GM12873 (cell line): ENCODE measurements at regions not wholly inside any gene's neighbourhood (a gene's known extent, or its start where the extent isn't known, plus 50 kb on each side); places are given as distances from the start of the nearest gene placed in this dataset.

Experiments
- TF ChIP-seq, protein P1 (sequence below): IDR thresholded peaks from 2 replicates; pipeline ENCODE4 v1.5.1; 2012; ENCODE audit warnings: low read depth, mild to moderate bottlenecking, moderate library complexity, low read length, control low read depth; ENCODE audit not compliant: insufficient read depth; ENCODE audit errors: missing control alignments

DNA sequence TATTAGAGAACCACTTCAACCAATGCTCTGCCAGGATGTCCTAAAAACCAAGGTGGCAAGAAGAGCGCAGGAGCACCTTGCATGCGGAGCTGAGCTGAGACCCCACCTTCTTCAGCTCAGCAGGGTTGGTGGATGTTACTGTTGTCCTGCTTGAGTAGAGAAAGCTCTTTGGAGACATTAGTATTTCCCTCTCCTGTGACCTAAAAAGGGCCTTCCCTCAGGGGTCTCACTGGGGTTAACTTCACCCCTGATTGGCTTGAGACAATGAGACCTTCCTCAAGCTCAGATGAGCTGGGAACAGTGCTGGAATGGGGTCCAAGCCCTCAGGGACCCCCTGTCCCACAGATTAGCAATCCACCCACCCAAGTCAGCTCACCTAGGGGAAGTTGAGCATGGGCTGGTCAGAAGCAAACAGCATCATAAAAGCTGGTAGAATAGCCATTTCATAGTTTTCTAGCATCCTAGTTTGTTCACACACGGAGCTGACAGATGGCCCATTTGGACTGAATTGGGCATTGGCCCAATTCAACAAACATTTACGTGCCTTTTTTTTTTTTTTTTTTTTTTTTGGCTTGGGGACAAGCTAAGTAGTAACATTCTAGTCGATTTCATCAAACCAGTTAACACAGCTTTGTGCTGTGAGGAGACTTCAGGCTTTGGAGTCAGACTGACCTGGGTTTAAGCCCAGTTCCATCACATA lies 100.6 kb upstream of the HABP2 start:
- TF ChIP-seq, protein P1, sequence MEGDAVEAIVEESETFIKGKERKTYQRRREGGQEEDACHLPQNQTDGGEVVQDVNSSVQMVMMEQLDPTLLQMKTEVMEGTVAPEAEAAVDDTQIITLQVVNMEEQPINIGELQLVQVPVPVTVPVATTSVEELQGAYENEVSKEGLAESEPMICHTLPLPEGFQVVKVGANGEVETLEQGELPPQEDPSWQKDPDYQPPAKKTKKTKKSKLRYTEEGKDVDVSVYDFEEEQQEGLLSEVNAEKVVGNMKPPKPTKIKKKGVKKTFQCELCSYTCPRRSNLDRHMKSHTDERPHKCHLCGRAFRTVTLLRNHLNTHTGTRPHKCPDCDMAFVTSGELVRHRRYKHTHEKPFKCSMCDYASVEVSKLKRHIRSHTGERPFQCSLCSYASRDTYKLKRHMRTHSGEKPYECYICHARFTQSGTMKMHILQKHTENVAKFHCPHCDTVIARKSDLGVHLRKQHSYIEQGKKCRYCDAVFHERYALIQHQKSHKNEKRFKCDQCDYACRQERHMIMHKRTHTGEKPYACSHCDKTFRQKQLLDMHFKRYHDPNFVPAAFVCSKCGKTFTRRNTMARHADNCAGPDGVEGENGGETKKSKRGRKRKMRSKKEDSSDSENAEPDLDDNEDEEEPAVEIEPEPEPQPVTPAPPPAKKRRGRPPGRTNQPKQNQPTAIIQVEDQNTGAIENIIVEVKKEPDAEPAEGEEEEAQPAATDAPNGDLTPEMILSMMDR, result no peak

DNA sequence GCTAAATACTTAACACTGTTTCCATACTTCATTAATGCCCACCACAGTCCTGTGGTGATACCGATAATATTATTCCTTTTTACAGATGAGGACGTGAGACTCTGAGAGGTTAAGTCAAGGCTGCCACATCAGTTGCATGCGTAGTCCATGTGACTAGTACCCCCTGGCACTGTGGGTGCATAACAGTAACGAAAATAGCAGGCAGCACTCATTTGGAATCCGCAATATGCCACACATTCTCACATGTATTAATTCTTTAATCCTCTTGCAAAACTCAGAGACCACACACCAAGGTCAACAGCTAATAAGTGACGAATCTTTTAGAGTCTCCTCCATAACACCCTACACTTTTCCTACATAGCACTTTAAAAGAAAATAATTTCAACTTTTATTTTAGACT lies 99.5 kb upstream of the HABP2 start:
- TF ChIP-seq, protein P1, result no peak

DNA sequence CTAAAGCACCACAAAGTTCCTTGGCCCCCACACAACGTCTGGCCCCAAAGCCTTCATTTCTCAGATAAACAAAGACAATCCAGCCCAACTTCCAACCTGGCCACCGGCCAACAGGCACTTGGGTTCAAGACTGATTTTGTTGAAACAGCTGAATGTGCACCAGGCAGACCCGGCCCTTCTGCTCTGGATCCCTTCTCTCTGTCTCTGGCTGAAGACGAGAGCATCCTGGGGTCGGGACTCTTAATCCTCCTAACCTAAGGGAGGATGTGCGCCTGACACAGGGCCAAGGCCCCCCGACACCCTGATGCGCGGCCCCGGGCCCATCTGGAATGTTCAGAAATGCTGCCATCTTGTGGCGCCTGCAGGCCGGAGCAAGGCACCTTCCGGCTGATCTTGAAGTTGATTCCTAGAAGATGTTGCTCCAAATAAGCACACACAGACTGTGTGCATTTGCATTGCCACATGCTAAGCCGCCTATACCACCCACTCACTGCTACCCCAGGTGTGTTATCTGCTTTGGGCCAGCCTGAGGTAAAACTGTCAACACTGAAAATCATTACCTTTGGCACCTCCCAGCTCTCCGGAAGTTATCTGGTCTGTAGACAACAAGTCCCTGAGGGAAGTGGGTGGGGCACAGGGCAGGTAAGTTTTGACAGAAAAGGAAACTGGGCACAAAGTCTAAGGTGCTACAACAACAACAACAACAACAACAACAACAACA lies 98.4 kb upstream of the HABP2 start:
- TF ChIP-seq, protein P1, result peak; percentile 71

DNA sequence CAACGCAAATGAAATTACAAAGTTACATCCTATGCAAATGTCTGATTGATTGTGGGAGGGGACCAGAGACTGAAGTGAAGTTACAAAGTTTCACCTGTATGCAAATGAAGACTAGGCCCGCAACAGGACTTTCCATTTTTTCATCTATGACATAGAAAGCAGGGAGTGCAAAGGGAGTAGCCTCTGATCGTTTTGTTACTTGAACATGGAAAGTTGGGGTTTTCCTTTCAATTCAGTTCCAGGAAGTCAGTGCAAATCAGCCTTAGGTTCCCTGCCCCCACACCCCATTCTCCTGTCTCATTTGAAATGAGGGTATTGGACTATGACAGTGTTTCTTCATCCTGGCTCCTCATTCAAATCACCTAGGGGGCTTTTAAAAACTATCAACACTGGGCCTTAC lies 96.9 kb upstream of the HABP2 start:
- TF ChIP-seq, protein P1, result no peak

DNA sequence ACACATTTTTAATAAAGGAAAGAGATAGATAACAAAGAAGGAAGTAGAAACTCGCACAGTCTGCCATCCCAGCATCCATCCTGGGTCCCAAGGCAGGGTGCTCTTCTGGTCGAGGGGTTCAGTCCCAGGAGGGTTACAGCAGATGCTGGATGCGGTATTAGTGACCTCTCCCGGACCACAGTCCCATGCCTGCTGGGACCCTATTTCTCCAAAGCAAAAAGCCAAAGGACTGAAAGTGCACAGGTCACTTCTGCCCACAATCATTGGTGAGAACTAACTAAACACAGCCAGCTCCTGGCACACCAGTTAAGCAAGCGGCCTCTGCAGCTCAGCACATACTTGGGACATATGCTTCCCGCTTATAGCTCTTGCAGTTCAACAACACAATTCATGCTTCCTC lies 96.1 kb upstream of the HABP2 start:
- TF ChIP-seq, protein P1, result no peak

DNA sequence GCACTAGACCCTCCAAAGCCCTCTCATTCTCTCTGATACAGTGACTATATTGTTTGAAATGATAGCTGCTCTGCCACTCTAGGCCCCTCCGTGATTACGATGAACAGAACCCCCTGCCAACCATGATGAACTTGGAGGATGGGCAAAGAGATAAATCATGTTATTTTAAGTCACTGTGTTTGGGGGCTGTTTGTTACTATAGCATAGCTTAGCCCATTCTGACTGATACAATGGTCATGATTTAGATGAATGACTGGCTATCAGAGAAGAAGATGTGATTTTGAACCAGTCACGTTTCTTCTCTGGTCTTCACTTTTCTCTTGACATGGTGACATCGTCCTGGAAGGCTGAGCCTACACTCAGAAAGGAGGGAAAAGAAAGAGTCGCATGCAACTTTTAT lies 95.4 kb upstream of the HABP2 start:
- TF ChIP-seq, protein P1, result no peak

DNA sequence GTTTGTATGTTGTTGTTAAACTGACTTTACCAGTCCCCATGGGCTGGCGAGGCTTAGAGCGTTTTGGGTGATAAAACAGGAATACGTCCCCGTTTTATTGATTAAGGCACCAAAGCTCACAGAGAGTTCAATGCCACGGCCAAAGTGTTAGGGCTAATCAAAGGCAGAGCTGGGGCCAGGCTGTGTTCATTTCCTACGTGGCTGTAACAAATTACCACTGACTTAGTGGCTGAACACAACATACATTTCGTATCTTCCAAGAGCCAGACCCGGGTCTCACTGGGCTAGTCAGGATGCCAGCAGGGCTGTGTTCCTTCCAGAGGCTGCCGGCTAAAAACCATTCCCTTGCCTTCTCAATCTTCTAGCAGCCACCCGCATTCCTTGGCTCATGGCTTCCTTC lies 94.4 kb upstream of the HABP2 start:
- TF ChIP-seq, protein P1, result no peak
